ENCODE measurements at regions not wholly inside any gene's neighbourhood (a gene's known extent, or its start where the extent isn't known, plus 50 kb on each side); places are given as distances from the start of the nearest gene placed in this dataset.

- no peak for TF ChIP-seq SNRNP70 (optimal IDR thresholded peaks at IDR 0.05; ENCODE audit: low read depth, low read length)
Measured at GRCh38 chr12:32993404-32993803, 96.8 kb upstream of the PKP2 start (continued).

- H3K27me3 ChIP-seq (ENCODE audit: control insufficient read depth in 2 of 2, insufficient read depth in 2 of 2, low read length in 2 of 2), result no peaks in the 10 kb centered on the region
- in situ Hi-C loops (cut with MboI) (no loop called here), intact Hi-C loops (cut with micrococcal nuclease) (no loop called here)
- H3K4me1 ChIP-seq (replicated peaks in 1 of 2; ENCODE audit: control insufficient read depth in 2 of 2, insufficient read depth in 2 of 2, low read length in 2 of 2), result no peaks in the 10 kb centered on the region; a peak in 1 of 5 replicates
- H3K9me3 ChIP-seq (replicated peaks; ENCODE audit: control insufficient read depth, insufficient read depth, low read depth, low read length), result no peaks in the 10 kb centered on the region
- TF ChIP-seq BRCA1 (IDR thresholded peaks at IDR 0.05) (no peak), BRCA1 (CRISPR knock-in tag; IDR thresholded peaks at IDR 0.05) (no peak), MBD2 (IDR thresholded peaks at IDR 0.05; ENCODE audit: borderline replicate concordance, low read depth) (no peak), TAF7 (tag; IDR thresholded peaks at IDR 0.05) (no peak), ZBTB7A (IDR thresholded peaks at IDR 0.05; ENCODE audit: borderline replicate concordance, control insufficient read depth, low read depth, low read length) (no peak), KDM2B (CRISPR knock-in tag; IDR thresholded peaks at IDR 0.05) (no peak), BCL6 (CRISPR knock-in tag; IDR thresholded peaks at IDR 0.05) (no peak), FOXP1 (CRISPR knock-in tag; IDR thresholded peaks at IDR 0.05) (no peak), MLLT1 (IDR thresholded peaks at IDR 0.05) (no peak)
- no peak for ATAC-seq
- no peak for DNase-seq (ENCODE audit: extremely low read depth in 1 of 4, low spot score in 3 of 4)
- BruUV-seq (replicated peaks), result no TSS peak
- no peaks in the 10 kb centered on the region for H4K20me1 ChIP-seq (replicated peaks; ENCODE audit: control insufficient read depth, insufficient read depth, low read length)
- FAIRE-seq, result no peak
- H3K9me1 ChIP-seq (ENCODE audit: control insufficient read depth, insufficient read depth, low read length), result no peaks in the 10 kb centered on the region
- no peaks in the 10 kb centered on the region for H3K36me3 ChIP-seq (ENCODE audit: control insufficient read depth, insufficient read depth, low read length)
- ChIA-PET CTCF (ENCODE audit: low intra/inter-chr PET ratio) (no interaction called here), POLR2A (no interaction called here)
- H3K4me2 ChIP-seq (ENCODE audit: insufficient read depth, low read length), result no peak overlapping the region
- no peak overlapping the region for H3K4me3 ChIP-seq
- H3K79me2 ChIP-seq (ENCODE audit: control insufficient read depth, insufficient read depth, low read length), result no peaks in the 10 kb centered on the region
- no peak overlapping the region for H2AFZ ChIP-seq (ENCODE audit: low read depth, low read length)
- H3K27ac ChIP-seq (ENCODE audit: extremely low read depth, low read depth, low read length), result no peak overlapping the region
- H3K9ac ChIP-seq (ENCODE audit: insufficient read depth in 1 of 2, low read depth in 2 of 2, low read length in 2 of 2), result no peak overlapping the region
Measured at GRCh38 chr12:32989705-32990104, 93.1 kb upstream of the PKP2 start.

Data from K562 (cell line).